Esophagus muscularis mucosa (tissue), 3 donors: ENCODE measurements at regions not wholly inside any gene's neighbourhood (a gene's known extent, or its start where the extent isn't known, plus 50 kb on each side); places are given as distances from the start of the nearest gene placed in this dataset.

ENCODE experiments used
- CTCF ChIP-seq, 3 experiments: fragments of 200-600 bp in 2 of 3; fragments of 450-650 bp in 1 of 3; sonication (generic) in 2 of 3; IDR thresholded peaks; one replicate each; pipeline ENCODE4 v1.5.1; 2017 to 2019; ENCODE audit warnings: antibody characterized with exemption in 3 of 3, mild to moderate bottlenecking in 2 of 3, moderate library complexity in 1 of 3
- POLR2A ChIP-seq: fragments of 450-650 bp; IDR thresholded peaks from one replicate; pipeline ENCODE4 v1.6.1; 2017; ENCODE audit warnings: antibody characterized with exemption, moderate library complexity, mild to moderate bottlenecking, low read depth

GRCh38 chr3:34872406-34872805 lies 766.9 kb upstream of the ARPP21 start:
- TF ChIP-seq CTCF (IDR thresholded peaks at IDR 0.05) = no peak
- TF ChIP-seq POLR2A = no peak
